BJ (cell line): ENCODE measurements at regions not wholly inside any gene's neighbourhood (a gene's known extent, or its start where the extent isn't known, plus 50 kb on each side); places are given as distances from the start of the nearest gene placed in this dataset.

Experiments
- CTCF ChIA-PET: fragments of 350-600 bp; formaldehyde crosslinking; extraction: SDS; loops from one replicate; lab custom pipeline; 2021; ENCODE audit warnings: antibody characterized with exemption, inconsistent platforms; lab: Yijun Ruan, JAX
- POLR2A ChIA-PET: fragments of 300-600 bp; sonication (Branson Sonifier 250); formaldehyde crosslinking; extraction: SDS; loops from one replicate; lab custom pipeline; 2021; ENCODE audit warnings: antibody characterized with exemption; lab: Charles Lee
- DNase-seq: peaks from one replicate; pipeline ENCODE4 v3.0.0-alpha.2; 2011; ENCODE audit warnings: low read depth
- H3K27me3 ChIP-seq: 2 replicates; pipeline ENCODE4 v1.6.0; 2011; ENCODE audit warnings: low read length; ENCODE audit not compliant: control insufficient read depth, insufficient read depth
- H3K36me3 ChIP-seq: 2 replicates; pipeline ENCODE4 v1.5.1; 2011; ENCODE audit warnings: low read length; ENCODE audit not compliant: control insufficient read depth, insufficient read depth
- H3K4me3 ChIP-seq: 2 replicates; pipeline ENCODE4 v1.5.1; 2011; ENCODE audit warnings: low read depth, mild to moderate bottlenecking, control low read depth, low read length
- TF ChIP-seq, protein P1 (sequence below): IDR thresholded peaks from 2 replicates; pipeline ENCODE4 v1.5.1; 2011; ENCODE audit warnings: low read depth, mild to moderate bottlenecking, control low read depth, inconsistent platforms, low read length, moderate library complexity; ENCODE audit not compliant: insufficient read depth

DNA sequence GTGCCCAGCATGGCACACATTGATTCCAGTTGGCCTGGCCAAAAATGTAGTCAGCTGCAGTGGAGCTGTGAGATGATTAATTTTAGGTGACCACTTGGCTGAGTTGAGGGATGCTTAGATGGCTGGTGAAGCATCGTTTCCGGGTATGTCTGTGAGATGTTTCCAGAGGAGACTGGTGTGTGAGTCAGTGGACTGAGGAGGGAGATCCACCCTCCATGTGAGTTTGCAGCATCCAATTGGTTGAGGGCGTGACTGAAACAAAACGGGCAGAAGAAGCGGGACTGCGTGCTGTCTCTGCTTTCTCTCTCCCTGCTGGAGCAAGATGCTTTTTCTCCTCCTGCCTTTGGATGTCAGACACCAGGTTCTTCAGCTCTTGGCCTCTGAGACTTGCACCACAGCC, 68.2 kb upstream of the DSCAM start:
- ChIA-PET POLR2A (no interaction called here), CTCF (no interaction called here)
- TF ChIP-seq, protein P1, sequence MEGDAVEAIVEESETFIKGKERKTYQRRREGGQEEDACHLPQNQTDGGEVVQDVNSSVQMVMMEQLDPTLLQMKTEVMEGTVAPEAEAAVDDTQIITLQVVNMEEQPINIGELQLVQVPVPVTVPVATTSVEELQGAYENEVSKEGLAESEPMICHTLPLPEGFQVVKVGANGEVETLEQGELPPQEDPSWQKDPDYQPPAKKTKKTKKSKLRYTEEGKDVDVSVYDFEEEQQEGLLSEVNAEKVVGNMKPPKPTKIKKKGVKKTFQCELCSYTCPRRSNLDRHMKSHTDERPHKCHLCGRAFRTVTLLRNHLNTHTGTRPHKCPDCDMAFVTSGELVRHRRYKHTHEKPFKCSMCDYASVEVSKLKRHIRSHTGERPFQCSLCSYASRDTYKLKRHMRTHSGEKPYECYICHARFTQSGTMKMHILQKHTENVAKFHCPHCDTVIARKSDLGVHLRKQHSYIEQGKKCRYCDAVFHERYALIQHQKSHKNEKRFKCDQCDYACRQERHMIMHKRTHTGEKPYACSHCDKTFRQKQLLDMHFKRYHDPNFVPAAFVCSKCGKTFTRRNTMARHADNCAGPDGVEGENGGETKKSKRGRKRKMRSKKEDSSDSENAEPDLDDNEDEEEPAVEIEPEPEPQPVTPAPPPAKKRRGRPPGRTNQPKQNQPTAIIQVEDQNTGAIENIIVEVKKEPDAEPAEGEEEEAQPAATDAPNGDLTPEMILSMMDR, result no peak
- Histone ChIP-seq H3K27me3 (no peaks in the 10 kb centered on the region), H3K4me3 (no peak overlapping the region), H3K36me3 (no peaks in the 10 kb centered on the region)
- DNase-seq, result no peak

DNA sequence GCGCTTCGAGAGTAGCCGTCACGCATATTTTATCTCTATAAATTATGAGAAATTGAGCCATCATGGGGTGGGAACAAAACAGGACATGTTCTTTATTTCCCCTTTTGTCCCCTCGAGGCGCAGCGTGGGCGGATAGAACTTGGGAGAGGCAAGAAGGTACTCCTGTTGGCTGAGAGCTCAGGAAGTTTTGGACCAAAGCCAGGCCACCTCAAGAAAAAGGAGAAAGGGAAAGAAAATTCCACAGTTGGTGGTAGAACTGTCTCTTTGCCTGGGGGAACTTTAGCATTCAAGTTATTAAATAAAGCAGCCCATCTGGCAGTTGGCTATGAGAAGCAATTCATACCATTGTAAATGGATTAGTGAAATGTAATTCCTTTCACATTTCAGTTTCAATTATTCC, 76.4 kb upstream of the DSCAM start:
- TF ChIP-seq, protein P1, result no peak
- H3K27me3 ChIP-seq, result no peaks in the 10 kb centered on the region
- DNase-seq, result no peak
- no peak overlapping the region for H3K4me3 ChIP-seq
- POLR2A ChIA-PET, result no interaction called here
- no peaks in the 10 kb centered on the region for H3K36me3 ChIP-seq
- CTCF ChIA-PET, result no interaction called here

DNA sequence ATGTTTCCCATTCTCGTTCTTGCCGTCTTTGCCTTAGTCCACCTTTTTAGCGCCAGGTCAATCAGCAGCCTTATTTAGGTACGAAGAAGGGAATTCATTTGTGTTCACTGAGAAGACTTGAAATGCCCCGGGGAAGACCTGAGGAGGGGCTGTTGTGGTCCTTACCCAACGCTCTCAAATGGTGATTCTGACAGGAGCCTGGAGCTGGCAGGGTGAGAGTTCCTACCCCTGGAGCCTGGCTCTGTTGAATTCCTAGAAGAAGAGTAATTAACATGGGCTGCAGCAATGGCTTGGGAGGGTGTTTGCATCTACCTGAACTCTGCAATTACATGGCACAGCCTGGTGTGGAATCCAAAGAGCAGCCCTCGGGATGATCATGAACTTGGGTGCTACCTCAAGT, 76.9 kb upstream of the DSCAM start:
- H3K4me3 ChIP-seq, result no peak overlapping the region
- DNase-seq, result no peak
- ChIA-PET CTCF (no interaction called here), POLR2A (no interaction called here)
- no peaks in the 10 kb centered on the region for H3K36me3 ChIP-seq
- no peaks in the 10 kb centered on the region for H3K27me3 ChIP-seq
- TF ChIP-seq, protein P1, result no peak

- CTCF ChIA-PET, result interaction anchor here (0.6 kb wide), 1 partner anchor 19 kb away, joined by 4 read pairs; no protein-coding TSS in a partner anchor
- no peak overlapping the region for H3K4me3 ChIP-seq
- no peak for DNase-seq
- POLR2A ChIA-PET, result no interaction called here
- H3K27me3 ChIP-seq, result no peaks in the 10 kb centered on the region
- H3K36me3 ChIP-seq, result no peaks in the 10 kb centered on the region
- TF ChIP-seq, protein P1, result no peak
These were observed 77.7 kb upstream of the DSCAM start for GRCh38 chr21:40924641-40925040.

DNA sequence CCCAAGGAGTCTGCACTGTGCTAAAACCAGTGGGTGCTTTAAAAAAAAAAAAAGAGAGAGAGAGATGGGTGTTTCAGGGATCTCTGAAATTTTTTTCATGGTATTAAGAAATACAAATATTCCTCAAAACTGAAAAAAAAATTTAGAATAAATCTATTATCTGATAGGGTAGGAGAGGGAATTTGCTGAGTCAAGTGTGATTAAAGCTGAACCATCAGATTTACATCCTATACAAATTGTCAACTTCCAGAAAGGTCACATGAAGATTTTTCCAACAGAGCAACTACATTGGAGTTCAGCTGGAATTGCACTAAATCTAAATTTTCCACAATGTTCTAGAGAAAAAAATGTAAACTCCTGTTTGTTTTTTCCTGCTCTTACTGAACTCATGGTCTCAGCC, 79.3 kb upstream of the DSCAM start:
- Histone ChIP-seq H3K27me3 (no peaks in the 10 kb centered on the region), H3K36me3 (no peaks in the 10 kb centered on the region), H3K4me3 (no peak overlapping the region)
- ChIA-PET CTCF (no interaction called here), POLR2A (no interaction called here)
- TF ChIP-seq, protein P1, result no peak
- DNase-seq, result no peak
